ENCODE measurements at regions not wholly inside any gene's neighbourhood (a gene's known extent, or its start where the extent isn't known, plus 50 kb on each side); places are given as distances from the start of the nearest gene placed in this dataset.

GRCh38 chr4:85058551-85058950, 92.1 kb upstream of the WDFY3 start:
- Histone ChIP-seq H3K27me3 (ENCODE audit: low read depth, low read length) (no peaks in the 10 kb centered on the region), H3K36me3 (ENCODE audit: control insufficient read depth in 1 of 2, insufficient read depth in 2 of 2, low read length in 2 of 2) (no peaks in the 10 kb centered on the region), H3K4me1 (ENCODE audit: control insufficient read depth in 1 of 2, insufficient read depth in 2 of 2, low read length in 2 of 2) (no peaks in the 10 kb centered on the region), H3K27ac (ENCODE audit: low read length) (no peak overlapping the region), H3K4me3 (ENCODE audit: low read depth in 1 of 2, low read length in 2 of 2) (no peak overlapping the region), H3K9me3 (ENCODE audit: control insufficient read depth in 1 of 2, low read length in 2 of 2) (no peaks in the 10 kb centered on the region)

- Histone ChIP-seq H3K4me1 (ENCODE audit: control insufficient read depth in 1 of 2, insufficient read depth in 2 of 2, low read length in 2 of 2) (no peaks in the 10 kb centered on the region), H3K27ac (ENCODE audit: low read length) (no peak overlapping the region), H3K36me3 (ENCODE audit: control insufficient read depth in 1 of 2, insufficient read depth in 2 of 2, low read length in 2 of 2) (no peaks in the 10 kb centered on the region), H3K4me3 (ENCODE audit: low read depth in 1 of 2, low read length in 2 of 2) (no peak overlapping the region), H3K9me3 (ENCODE audit: control insufficient read depth in 1 of 2, low read length in 2 of 2) (no peaks in the 10 kb centered on the region), H3K27me3 (ENCODE audit: low read depth, low read length) (no peaks in the 10 kb centered on the region)
Measured at GRCh38 chr4:85061974-85062373, 95.5 kb upstream of the WDFY3 start.

GRCh38 chr4:85062466-85062865, 96.0 kb upstream of the WDFY3 start:
- H3K27me3 ChIP-seq (ENCODE audit: low read depth, low read length), result no peaks in the 10 kb centered on the region
- no peaks in the 10 kb centered on the region for H3K36me3 ChIP-seq (ENCODE audit: control insufficient read depth in 1 of 2, insufficient read depth in 2 of 2, low read length in 2 of 2)
- no peak overlapping the region for H3K27ac ChIP-seq (ENCODE audit: low read length)
- no peak overlapping the region for H3K4me3 ChIP-seq (ENCODE audit: low read depth in 1 of 2, low read length in 2 of 2)
- H3K4me1 ChIP-seq (ENCODE audit: control insufficient read depth in 1 of 2, insufficient read depth in 2 of 2, low read length in 2 of 2), result no peaks in the 10 kb centered on the region
- no peaks in the 10 kb centered on the region for H3K9me3 ChIP-seq (ENCODE audit: control insufficient read depth in 1 of 2, low read length in 2 of 2)

GRCh38 chr4:85067342-85067741, 100.9 kb upstream of the WDFY3 start:
- no peaks in the 10 kb centered on the region for H3K9me3 ChIP-seq (ENCODE audit: control insufficient read depth in 1 of 2, low read length in 2 of 2)
- H3K36me3 ChIP-seq (ENCODE audit: control insufficient read depth in 1 of 2, insufficient read depth in 2 of 2, low read length in 2 of 2), result no peaks in the 10 kb centered on the region
- no peaks in the 10 kb centered on the region for H3K4me1 ChIP-seq (ENCODE audit: control insufficient read depth in 1 of 2, insufficient read depth in 2 of 2, low read length in 2 of 2)
- no peak overlapping the region for H3K4me3 ChIP-seq (ENCODE audit: low read depth in 1 of 2, low read length in 2 of 2)
- H3K27ac ChIP-seq (ENCODE audit: low read length), result no peak overlapping the region
- H3K27me3 ChIP-seq (ENCODE audit: low read depth, low read length), result no peaks in the 10 kb centered on the region

- Histone ChIP-seq H3K27me3 (ENCODE audit: low read depth, low read length) (no peaks in the 10 kb centered on the region), H3K36me3 (ENCODE audit: control insufficient read depth in 1 of 2, insufficient read depth in 2 of 2, low read length in 2 of 2) (no peaks in the 10 kb centered on the region), H3K4me3 (ENCODE audit: low read depth in 1 of 2, low read length in 2 of 2) (no peak overlapping the region), H3K4me1 (ENCODE audit: control insufficient read depth in 1 of 2, insufficient read depth in 2 of 2, low read length in 2 of 2) (no peaks in the 10 kb centered on the region), H3K27ac (ENCODE audit: low read length) (no peak overlapping the region), H3K9me3 (ENCODE audit: control insufficient read depth in 1 of 2, low read length in 2 of 2) (no peaks in the 10 kb centered on the region)
Measured at GRCh38 chr4:85078016-85078415, 111.5 kb upstream of the WDFY3 start.

- no peaks in the 10 kb centered on the region for H3K27me3 ChIP-seq (ENCODE audit: low read depth, low read length)
- no peak overlapping the region for H3K27ac ChIP-seq (ENCODE audit: low read length)
- no peaks in the 10 kb centered on the region for H3K36me3 ChIP-seq (ENCODE audit: control insufficient read depth in 1 of 2, insufficient read depth in 2 of 2, low read length in 2 of 2)
- H3K4me1 ChIP-seq (ENCODE audit: control insufficient read depth in 1 of 2, insufficient read depth in 2 of 2, low read length in 2 of 2), result no peaks in the 10 kb centered on the region
- H3K9me3 ChIP-seq (ENCODE audit: control insufficient read depth in 1 of 2, low read length in 2 of 2), result no peaks in the 10 kb centered on the region
- H3K4me3 ChIP-seq (ENCODE audit: low read depth in 1 of 2, low read length in 2 of 2), result no peak overlapping the region
Measured at GRCh38 chr4:85081196-85081595, 114.7 kb upstream of the WDFY3 start.

GRCh38 chr4:85084371-85085094, 118.0 kb upstream of the WDFY3 start:
- H3K9me3 ChIP-seq (ENCODE audit: control insufficient read depth in 1 of 2, low read length in 2 of 2), result no peaks in the 10 kb centered on the region
- H3K27ac ChIP-seq (ENCODE audit: low read length), result no peak overlapping the region
- H3K36me3 ChIP-seq (ENCODE audit: control insufficient read depth in 1 of 2, insufficient read depth in 2 of 2, low read length in 2 of 2), result no peaks in the 10 kb centered on the region
- H3K27me3 ChIP-seq (ENCODE audit: low read depth, low read length), result no peaks in the 10 kb centered on the region
- H3K4me1 ChIP-seq (ENCODE audit: control insufficient read depth in 1 of 2, insufficient read depth in 2 of 2, low read length in 2 of 2), result no peaks in the 10 kb centered on the region
- H3K4me3 ChIP-seq (ENCODE audit: low read depth in 1 of 2, low read length in 2 of 2), result no peak overlapping the region

GRCh38 chr4:85086721-85087120, 120.2 kb upstream of the WDFY3 start:
- no peaks in the 10 kb centered on the region for H3K27me3 ChIP-seq (ENCODE audit: low read depth, low read length)
- no peaks in the 10 kb centered on the region for H3K4me1 ChIP-seq (ENCODE audit: control insufficient read depth in 1 of 2, insufficient read depth in 2 of 2, low read length in 2 of 2)
- no peak overlapping the region for H3K4me3 ChIP-seq (ENCODE audit: low read depth in 1 of 2, low read length in 2 of 2)
- H3K27ac ChIP-seq (ENCODE audit: low read length), result no peak overlapping the region
- no peaks in the 10 kb centered on the region for H3K36me3 ChIP-seq (ENCODE audit: control insufficient read depth in 1 of 2, insufficient read depth in 2 of 2, low read length in 2 of 2)
- no peaks in the 10 kb centered on the region for H3K9me3 ChIP-seq (ENCODE audit: control insufficient read depth in 1 of 2, low read length in 2 of 2)

- no peak overlapping the region for H3K4me3 ChIP-seq (ENCODE audit: low read depth in 1 of 2, low read length in 2 of 2)
- H3K36me3 ChIP-seq (ENCODE audit: control insufficient read depth in 1 of 2, insufficient read depth in 2 of 2, low read length in 2 of 2), result no peaks in the 10 kb centered on the region
- no peaks in the 10 kb centered on the region for H3K4me1 ChIP-seq (ENCODE audit: control insufficient read depth in 1 of 2, insufficient read depth in 2 of 2, low read length in 2 of 2)
- H3K27ac ChIP-seq (ENCODE audit: low read length), result no peak overlapping the region
- H3K27me3 ChIP-seq (ENCODE audit: low read depth, low read length), result no peaks in the 10 kb centered on the region
- H3K9me3 ChIP-seq (ENCODE audit: control insufficient read depth in 1 of 2, low read length in 2 of 2), result peaks cover 0 to 3% of the 10 kb centered on the region in 2 donors
Measured at GRCh38 chr4:85092536-85092935, 126.0 kb upstream of the WDFY3 start.

GRCh38 chr4:85092943-85093342, 126.5 kb upstream of the WDFY3 start:
- H3K9me3 ChIP-seq (ENCODE audit: control insufficient read depth in 1 of 2, low read length in 2 of 2), result peaks cover 0 to 4% of the 10 kb centered on the region in 2 donors
- H3K27me3 ChIP-seq (ENCODE audit: low read depth, low read length), result no peaks in the 10 kb centered on the region
- no peak overlapping the region for H3K4me3 ChIP-seq (ENCODE audit: low read depth in 1 of 2, low read length in 2 of 2)
- no peaks in the 10 kb centered on the region for H3K4me1 ChIP-seq (ENCODE audit: control insufficient read depth in 1 of 2, insufficient read depth in 2 of 2, low read length in 2 of 2)
- H3K27ac ChIP-seq (ENCODE audit: low read length), result no peak overlapping the region
- no peaks in the 10 kb centered on the region for H3K36me3 ChIP-seq (ENCODE audit: control insufficient read depth in 1 of 2, insufficient read depth in 2 of 2, low read length in 2 of 2)

- Histone ChIP-seq H3K36me3 (ENCODE audit: control insufficient read depth in 1 of 2, insufficient read depth in 2 of 2, low read length in 2 of 2) (no peaks in the 10 kb centered on the region), H3K9me3 (ENCODE audit: control insufficient read depth in 1 of 2, low read length in 2 of 2) (peaks cover 0 to 5% of the 10 kb centered on the region in 2 donors), H3K27me3 (ENCODE audit: low read depth, low read length) (no peaks in the 10 kb centered on the region), H3K27ac (ENCODE audit: low read length) (no peak overlapping the region), H3K4me3 (ENCODE audit: low read depth in 1 of 2, low read length in 2 of 2) (no peak overlapping the region), H3K4me1 (ENCODE audit: control insufficient read depth in 1 of 2, insufficient read depth in 2 of 2, low read length in 2 of 2) (no peaks in the 10 kb centered on the region)
Measured at GRCh38 chr4:85094735-85095134, 128.2 kb upstream of the WDFY3 start.

- H3K27me3 ChIP-seq (ENCODE audit: low read depth, low read length), result no peaks in the 10 kb centered on the region
- no peaks in the 10 kb centered on the region for H3K36me3 ChIP-seq (ENCODE audit: control insufficient read depth in 1 of 2, insufficient read depth in 2 of 2, low read length in 2 of 2)
- H3K27ac ChIP-seq (ENCODE audit: low read length), result no peak overlapping the region
- H3K9me3 ChIP-seq (ENCODE audit: control insufficient read depth in 1 of 2, low read length in 2 of 2), result peaks cover 0 to 2% of the 10 kb centered on the region in 2 donors
- H3K4me3 ChIP-seq (ENCODE audit: low read depth in 1 of 2, low read length in 2 of 2), result no peak overlapping the region
- H3K4me1 ChIP-seq (ENCODE audit: control insufficient read depth in 1 of 2, insufficient read depth in 2 of 2, low read length in 2 of 2), result no peaks in the 10 kb centered on the region
Measured at GRCh38 chr4:85102606-85103005, 136.1 kb upstream of the WDFY3 start.
